Panc1 (cell line): ENCODE measurements at regions not wholly inside any gene's neighbourhood (a gene's known extent, or its start where the extent isn't known, plus 50 kb on each side); places are given as distances from the start of the nearest gene placed in this dataset.

Experiments used
- ATAC-seq: fragments of 200-7000 bp; cut with Tn5 transposase; 2 replicates; pipeline ENCODE4 v1.9.1; 2020; ENCODE audit warnings: mild to moderate bottlenecking, moderate library complexity
- BruUV-seq: library from RNA; stranded (reverse); fragments of 400-500 nt; replicated peaks from 2 replicates; lab custom pipeline; 2021; lab: Mats Ljungman, UMichigan
- CTCF ChIA-PET: fragments of 300-600 bp; sonication (Branson Sonifier 250); formaldehyde crosslinking; loops from one replicate; lab custom pipeline; 2022; ENCODE audit warnings: antibody characterized with exemption; lab: Charles Lee
- POLR2A ChIA-PET: fragments of 300-600 bp; sonication (Branson Sonifier 250); formaldehyde crosslinking; loops from one replicate; lab custom pipeline; 2022; ENCODE audit warnings: antibody characterized with exemption; lab: Charles Lee
- DNase-seq: peaks from one replicate; pipeline ENCODE4 v3.0.0-alpha.2; 2010; ENCODE audit warnings: low read depth, low spot score
- H3K27ac ChIP-seq: 2 replicates; pipeline ENCODE4 v1.5.1; 2011; ENCODE audit warnings: mild to moderate bottlenecking, low read length, inconsistent platforms
- H3K27me3 ChIP-seq: fragments of 200-500 bp; sonication (Bioruptor generic); 2 replicates; pipeline ENCODE4 v1.6.0; 2014; ENCODE audit warnings: low read length, inconsistent platforms; ENCODE audit not compliant: control insufficient read depth, insufficient read depth
- H3K36me3 ChIP-seq: fragments of 200-500 bp; sonication (Bioruptor generic); 2 replicates; pipeline ENCODE4 v1.5.1; 2014; ENCODE audit warnings: inconsistent platforms, mild to moderate bottlenecking, low read length, moderate library complexity; ENCODE audit not compliant: control insufficient read depth, insufficient read depth
- H3K4me1 ChIP-seq: 2 replicates; pipeline ENCODE4 v1.5.1; 2011; ENCODE audit warnings: inconsistent platforms, mild to moderate bottlenecking, low read length, moderate library complexity; ENCODE audit not compliant: control insufficient read depth, insufficient read depth
- H3K4me3 ChIP-seq, 2 experiments: 2 replicates each; pipeline ENCODE4 v1.5.1; 2011 to 2012; ENCODE audit warnings: low read depth in 2 of 2, low read length in 2 of 2, mild to moderate bottlenecking in 2 of 2, inconsistent platforms in 1 of 2, moderate library complexity in 1 of 2
- H3K9me3 ChIP-seq: fragments of 200-500 bp; sonication (Bioruptor generic); 2 replicates; pipeline ENCODE4 v1.5.1; 2014; ENCODE audit warnings: low read depth, mild to moderate bottlenecking, inconsistent platforms, low read length, moderate library complexity; ENCODE audit not compliant: control insufficient read depth, insufficient read depth
- CTCF ChIP-seq: fragments of 450-650 bp; IDR thresholded peaks from 2 replicates; pipeline ENCODE4 v1.5.1; 2017; ENCODE audit warnings: mild to moderate bottlenecking
- POLR2AphosphoS5 ChIP-seq: IDR thresholded peaks from 2 replicates; pipeline ENCODE4 v1.6.1; 2012; ENCODE audit warnings: mild to moderate bottlenecking, low read depth, low read length, moderate library complexity
- SIN3A ChIP-seq: IDR thresholded peaks from 2 replicates; pipeline ENCODE4 v1.6.1; 2012; ENCODE audit warnings: low read depth, mild to moderate bottlenecking, low read length, moderate library complexity, borderline replicate concordance; ENCODE audit not compliant: insufficient read depth
- TCF7L2 ChIP-seq: IDR thresholded peaks from 2 replicates; pipeline ENCODE4 v1.6.1; 2011; ENCODE audit warnings: mild to moderate bottlenecking, low read depth, low read length, inconsistent platforms
- in situ Hi-C: cut with HindIII; loops from 2 replicates; pipeline ENCODE4 v1.10.0; 2016; ENCODE audit warnings: low sequenced_read_pairs, low pct_unique_long_range_greater_than_20kb
- intact Hi-C: fragments of 100-400 bp; cut with micrococcal nuclease; formaldehyde crosslinking; loops from one replicate; pipeline ENCODE4 v1.10.0; 2022; ENCODE audit not compliant: unreplicated experiment
- TF ChIP-seq, protein P1 (sequence below), 2 experiments: IDR thresholded peaks; 2 replicates each; pipeline ENCODE4 v1.6.1; 2011 to 2012; ENCODE audit warnings: low read depth in 2 of 2, control low read depth in 1 of 2, low read length in 1 of 2, mild to moderate bottlenecking in 1 of 2, moderate library complexity in 1 of 2; ENCODE audit not compliant: insufficient read depth in 1 of 2

DNA sequence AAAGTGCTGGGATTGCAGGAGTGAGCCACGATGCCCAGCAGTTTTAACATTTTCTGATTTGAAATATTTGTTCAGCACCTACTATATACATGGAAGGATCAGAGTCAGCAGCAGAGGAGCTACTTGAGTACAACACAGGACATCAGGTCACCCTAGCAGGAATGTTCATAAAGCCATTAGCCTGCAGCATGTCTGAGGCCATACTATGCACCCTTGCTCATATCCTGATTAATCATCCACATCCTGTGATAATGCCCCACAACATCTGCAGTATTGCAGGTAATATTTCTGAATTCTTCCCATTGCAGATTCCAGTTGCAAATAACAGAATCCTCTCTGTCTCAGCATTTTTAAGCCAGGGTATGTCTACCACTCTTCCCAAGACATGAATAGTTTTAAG is 135.5 kb upstream of the PRNP start:
- H3K9me3 ChIP-seq: peaks cover 6% of the 10 kb centered on the region; the same call in 1 of the 2 replicates
- ChIA-PET POLR2A (interaction anchor here (0.6 kb wide), 1 partner anchor 605 kb away, joined by 6 read pairs; no protein-coding TSS in a partner anchor), CTCF (no interaction called here)
- H3K27ac ChIP-seq: no peak overlapping the region
- H3K27me3 ChIP-seq: no peaks in the 10 kb centered on the region
- no peaks in the 10 kb centered on the region for H3K36me3 ChIP-seq
- in situ Hi-C loops (no loop called here), intact Hi-C loops (no loop called here)
- no peak for TF ChIP-seq CTCF
- TF ChIP-seq POLR2AphosphoS5: no peak
- no peak overlapping the region for H3K4me3 ChIP-seq
- ATAC-seq: no peak
- H3K4me1 ChIP-seq: peaks cover 8% of the 10 kb centered on the region
- peak; percentile 13 for DNase-seq
- no TSS peak for BruUV-seq

DNA sequence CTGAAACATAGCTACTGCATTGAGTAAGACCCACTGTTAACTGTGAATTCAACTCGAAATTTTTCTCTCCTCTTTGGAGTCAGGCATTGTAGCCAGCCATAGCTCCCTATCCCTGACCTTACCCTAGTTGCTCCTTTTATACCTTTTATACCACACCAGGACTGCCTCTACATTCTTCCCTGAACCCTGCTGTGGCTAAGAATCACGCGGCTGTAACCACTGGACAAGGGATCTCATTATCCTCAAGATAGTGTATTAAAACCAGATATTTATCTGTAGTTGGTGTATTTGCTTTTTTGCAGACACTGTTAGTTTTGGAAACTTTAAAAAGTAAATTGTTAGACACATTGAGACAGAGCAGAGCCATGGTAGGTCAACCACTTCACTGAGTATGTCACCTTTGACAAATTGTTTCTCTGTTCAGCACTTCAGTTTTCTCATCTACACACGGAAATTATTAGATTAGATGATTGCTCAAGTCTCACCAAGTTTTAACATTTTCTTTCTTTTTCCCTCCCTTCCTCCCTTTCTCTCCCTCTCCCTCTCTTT is 136.5 kb upstream of the PRNP start:
- no peak for ATAC-seq
- no peak overlapping the region for H3K4me3 ChIP-seq
- CTCF ChIA-PET: no interaction called here
- POLR2A ChIA-PET: no interaction called here
- H3K27ac ChIP-seq: no peak overlapping the region
- intact Hi-C loops: no loop called here
- DNase-seq: no peak
- no TSS peak for BruUV-seq
- H3K27me3 ChIP-seq: no peaks in the 10 kb centered on the region
- TF ChIP-seq POLR2AphosphoS5: no peak
- TF ChIP-seq, protein P1, sequence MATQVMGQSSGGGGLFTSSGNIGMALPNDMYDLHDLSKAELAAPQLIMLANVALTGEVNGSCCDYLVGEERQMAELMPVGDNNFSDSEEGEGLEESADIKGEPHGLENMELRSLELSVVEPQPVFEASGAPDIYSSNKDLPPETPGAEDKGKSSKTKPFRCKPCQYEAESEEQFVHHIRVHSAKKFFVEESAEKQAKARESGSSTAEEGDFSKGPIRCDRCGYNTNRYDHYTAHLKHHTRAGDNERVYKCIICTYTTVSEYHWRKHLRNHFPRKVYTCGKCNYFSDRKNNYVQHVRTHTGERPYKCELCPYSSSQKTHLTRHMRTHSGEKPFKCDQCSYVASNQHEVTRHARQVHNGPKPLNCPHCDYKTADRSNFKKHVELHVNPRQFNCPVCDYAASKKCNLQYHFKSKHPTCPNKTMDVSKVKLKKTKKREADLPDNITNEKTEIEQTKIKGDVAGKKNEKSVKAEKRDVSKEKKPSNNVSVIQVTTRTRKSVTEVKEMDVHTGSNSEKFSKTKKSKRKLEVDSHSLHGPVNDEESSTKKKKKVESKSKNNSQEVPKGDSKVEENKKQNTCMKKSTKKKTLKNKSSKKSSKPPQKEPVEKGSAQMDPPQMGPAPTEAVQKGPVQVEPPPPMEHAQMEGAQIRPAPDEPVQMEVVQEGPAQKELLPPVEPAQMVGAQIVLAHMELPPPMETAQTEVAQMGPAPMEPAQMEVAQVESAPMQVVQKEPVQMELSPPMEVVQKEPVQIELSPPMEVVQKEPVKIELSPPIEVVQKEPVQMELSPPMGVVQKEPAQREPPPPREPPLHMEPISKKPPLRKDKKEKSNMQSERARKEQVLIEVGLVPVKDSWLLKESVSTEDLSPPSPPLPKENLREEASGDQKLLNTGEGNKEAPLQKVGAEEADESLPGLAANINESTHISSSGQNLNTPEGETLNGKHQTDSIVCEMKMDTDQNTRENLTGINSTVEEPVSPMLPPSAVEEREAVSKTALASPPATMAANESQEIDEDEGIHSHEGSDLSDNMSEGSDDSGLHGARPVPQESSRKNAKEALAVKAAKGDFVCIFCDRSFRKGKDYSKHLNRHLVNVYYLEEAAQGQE (IDR thresholded peaks at IDR 0.05; ENCODE audit: insufficient read depth in 1 of 2, low read depth in 2 of 2, low read length in 1 of 2): no peak
- TF ChIP-seq TCF7L2: no peak
- no peak for TF ChIP-seq CTCF
- TF ChIP-seq SIN3A: no peak
- in situ Hi-C loops: no loop called here
- H3K9me3 ChIP-seq: peaks cover 6% of the 10 kb centered on the region; the same call in 1 of the 2 replicates
- H3K36me3 ChIP-seq: no peaks in the 10 kb centered on the region
- no peaks in the 10 kb centered on the region for H3K4me1 ChIP-seq
